Gastroesophageal sphincter (tissue), 3 donors: ENCODE measurements at regions not wholly inside any gene's neighbourhood (a gene's known extent, or its start where the extent isn't known, plus 50 kb on each side); places are given as distances from the start of the nearest gene placed in this dataset.

Source experiments
- EP300 ChIP-seq: sonication (generic); formaldehyde crosslinking; IDR thresholded peaks from one replicate; pipeline ENCODE4 v1.6.1; 2017; ENCODE audit warnings: antibody characterized with exemption, mild to moderate bottlenecking
- TF ChIP-seq, protein P1 (sequence below), 4 experiments: fragments of 200-600 bp in 2 of 4; fragments of 450-650 bp in 2 of 4; sonication (generic) in 1 of 4; IDR thresholded peaks; one replicate each; pipeline ENCODE4 v1.5.1; 2017 to 2019; ENCODE audit warnings: antibody characterized with exemption in 4 of 4, mild to moderate bottlenecking in 2 of 4, moderate library complexity in 2 of 4

DNA sequence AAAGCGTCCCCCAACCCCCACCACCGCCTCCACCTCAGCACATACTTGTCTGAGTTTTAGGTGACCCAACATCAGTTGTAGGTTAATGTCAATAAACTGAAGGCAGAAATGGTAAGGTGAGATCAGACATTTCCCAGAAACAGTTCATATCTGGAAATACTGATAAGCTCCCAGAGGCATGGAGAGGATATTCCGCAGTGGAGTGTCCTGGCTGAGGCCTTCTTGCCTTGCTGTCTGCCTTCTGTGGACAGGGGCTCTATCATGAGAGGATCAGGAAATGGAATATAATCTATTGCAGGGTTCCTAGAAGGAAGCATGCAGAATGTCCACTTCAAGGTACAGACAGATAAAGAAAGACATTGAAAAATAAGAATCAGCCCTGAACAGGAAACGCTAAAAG lies 473.3 kb upstream of the MKI67 start:
- TF ChIP-seq, protein P1, sequence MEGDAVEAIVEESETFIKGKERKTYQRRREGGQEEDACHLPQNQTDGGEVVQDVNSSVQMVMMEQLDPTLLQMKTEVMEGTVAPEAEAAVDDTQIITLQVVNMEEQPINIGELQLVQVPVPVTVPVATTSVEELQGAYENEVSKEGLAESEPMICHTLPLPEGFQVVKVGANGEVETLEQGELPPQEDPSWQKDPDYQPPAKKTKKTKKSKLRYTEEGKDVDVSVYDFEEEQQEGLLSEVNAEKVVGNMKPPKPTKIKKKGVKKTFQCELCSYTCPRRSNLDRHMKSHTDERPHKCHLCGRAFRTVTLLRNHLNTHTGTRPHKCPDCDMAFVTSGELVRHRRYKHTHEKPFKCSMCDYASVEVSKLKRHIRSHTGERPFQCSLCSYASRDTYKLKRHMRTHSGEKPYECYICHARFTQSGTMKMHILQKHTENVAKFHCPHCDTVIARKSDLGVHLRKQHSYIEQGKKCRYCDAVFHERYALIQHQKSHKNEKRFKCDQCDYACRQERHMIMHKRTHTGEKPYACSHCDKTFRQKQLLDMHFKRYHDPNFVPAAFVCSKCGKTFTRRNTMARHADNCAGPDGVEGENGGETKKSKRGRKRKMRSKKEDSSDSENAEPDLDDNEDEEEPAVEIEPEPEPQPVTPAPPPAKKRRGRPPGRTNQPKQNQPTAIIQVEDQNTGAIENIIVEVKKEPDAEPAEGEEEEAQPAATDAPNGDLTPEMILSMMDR (IDR thresholded peaks at IDR 0.05): no peak
- no peak for TF ChIP-seq EP300
